ENCODE measurements at regions not wholly inside any gene's neighbourhood (a gene's known extent, or its start where the extent isn't known, plus 50 kb on each side); places are given as distances from the start of the nearest gene placed in this dataset.

DNA sequence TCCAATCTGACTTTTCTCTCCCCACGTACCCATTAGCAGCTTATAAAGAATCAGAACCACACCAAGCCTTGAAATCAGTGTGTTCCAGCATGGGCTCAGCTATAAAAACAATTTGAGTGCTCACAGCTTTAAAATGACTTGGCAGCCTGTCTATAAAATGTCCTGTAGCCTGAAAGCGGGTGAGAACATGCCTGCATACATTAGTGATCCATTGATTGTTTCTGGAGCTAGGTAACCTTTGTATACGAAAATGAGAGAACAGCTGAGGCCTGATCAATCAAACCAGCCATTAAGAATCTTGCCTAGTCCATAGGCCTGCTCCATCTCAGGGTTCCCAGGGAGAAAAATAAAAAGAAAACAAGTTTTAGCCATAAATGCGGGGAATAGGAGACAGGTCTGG lies 245.8 kb upstream of the SULF2 start:
- TF ChIP-seq POLR2AphosphoS5 (IDR thresholded peaks at IDR 0.05; ENCODE audit: low read depth) (no peak), GABPA (IDR thresholded peaks at IDR 0.05; ENCODE audit: low read depth) (no peak), SPI1 (IDR thresholded peaks at IDR 0.05; ENCODE audit: borderline replicate concordance, low read depth) (no peak)
- TF ChIP-seq, protein P1, sequence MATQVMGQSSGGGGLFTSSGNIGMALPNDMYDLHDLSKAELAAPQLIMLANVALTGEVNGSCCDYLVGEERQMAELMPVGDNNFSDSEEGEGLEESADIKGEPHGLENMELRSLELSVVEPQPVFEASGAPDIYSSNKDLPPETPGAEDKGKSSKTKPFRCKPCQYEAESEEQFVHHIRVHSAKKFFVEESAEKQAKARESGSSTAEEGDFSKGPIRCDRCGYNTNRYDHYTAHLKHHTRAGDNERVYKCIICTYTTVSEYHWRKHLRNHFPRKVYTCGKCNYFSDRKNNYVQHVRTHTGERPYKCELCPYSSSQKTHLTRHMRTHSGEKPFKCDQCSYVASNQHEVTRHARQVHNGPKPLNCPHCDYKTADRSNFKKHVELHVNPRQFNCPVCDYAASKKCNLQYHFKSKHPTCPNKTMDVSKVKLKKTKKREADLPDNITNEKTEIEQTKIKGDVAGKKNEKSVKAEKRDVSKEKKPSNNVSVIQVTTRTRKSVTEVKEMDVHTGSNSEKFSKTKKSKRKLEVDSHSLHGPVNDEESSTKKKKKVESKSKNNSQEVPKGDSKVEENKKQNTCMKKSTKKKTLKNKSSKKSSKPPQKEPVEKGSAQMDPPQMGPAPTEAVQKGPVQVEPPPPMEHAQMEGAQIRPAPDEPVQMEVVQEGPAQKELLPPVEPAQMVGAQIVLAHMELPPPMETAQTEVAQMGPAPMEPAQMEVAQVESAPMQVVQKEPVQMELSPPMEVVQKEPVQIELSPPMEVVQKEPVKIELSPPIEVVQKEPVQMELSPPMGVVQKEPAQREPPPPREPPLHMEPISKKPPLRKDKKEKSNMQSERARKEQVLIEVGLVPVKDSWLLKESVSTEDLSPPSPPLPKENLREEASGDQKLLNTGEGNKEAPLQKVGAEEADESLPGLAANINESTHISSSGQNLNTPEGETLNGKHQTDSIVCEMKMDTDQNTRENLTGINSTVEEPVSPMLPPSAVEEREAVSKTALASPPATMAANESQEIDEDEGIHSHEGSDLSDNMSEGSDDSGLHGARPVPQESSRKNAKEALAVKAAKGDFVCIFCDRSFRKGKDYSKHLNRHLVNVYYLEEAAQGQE (IDR thresholded peaks at IDR 0.05; ENCODE audit: insufficient replicate concordance, low read depth), result no peak
- TF ChIP-seq, protein P2, sequence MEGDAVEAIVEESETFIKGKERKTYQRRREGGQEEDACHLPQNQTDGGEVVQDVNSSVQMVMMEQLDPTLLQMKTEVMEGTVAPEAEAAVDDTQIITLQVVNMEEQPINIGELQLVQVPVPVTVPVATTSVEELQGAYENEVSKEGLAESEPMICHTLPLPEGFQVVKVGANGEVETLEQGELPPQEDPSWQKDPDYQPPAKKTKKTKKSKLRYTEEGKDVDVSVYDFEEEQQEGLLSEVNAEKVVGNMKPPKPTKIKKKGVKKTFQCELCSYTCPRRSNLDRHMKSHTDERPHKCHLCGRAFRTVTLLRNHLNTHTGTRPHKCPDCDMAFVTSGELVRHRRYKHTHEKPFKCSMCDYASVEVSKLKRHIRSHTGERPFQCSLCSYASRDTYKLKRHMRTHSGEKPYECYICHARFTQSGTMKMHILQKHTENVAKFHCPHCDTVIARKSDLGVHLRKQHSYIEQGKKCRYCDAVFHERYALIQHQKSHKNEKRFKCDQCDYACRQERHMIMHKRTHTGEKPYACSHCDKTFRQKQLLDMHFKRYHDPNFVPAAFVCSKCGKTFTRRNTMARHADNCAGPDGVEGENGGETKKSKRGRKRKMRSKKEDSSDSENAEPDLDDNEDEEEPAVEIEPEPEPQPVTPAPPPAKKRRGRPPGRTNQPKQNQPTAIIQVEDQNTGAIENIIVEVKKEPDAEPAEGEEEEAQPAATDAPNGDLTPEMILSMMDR (IDR thresholded peaks at IDR 0.05; ENCODE audit: insufficient read depth, low read length), result no peak
- DNase-seq (ENCODE audit: low read depth in 1 of 2, low spot score in 1 of 2), result no peak
- H3K4me3 ChIP-seq (replicated peaks; ENCODE audit: insufficient read depth, low read length), result no peak overlapping the region
- H3K27ac ChIP-seq (replicated peaks), result no peak overlapping the region
- H3K27me3 ChIP-seq (ENCODE audit: insufficient read depth, poor library complexity, severe bottlenecking), result no peaks in the 10 kb centered on the region

DNA sequence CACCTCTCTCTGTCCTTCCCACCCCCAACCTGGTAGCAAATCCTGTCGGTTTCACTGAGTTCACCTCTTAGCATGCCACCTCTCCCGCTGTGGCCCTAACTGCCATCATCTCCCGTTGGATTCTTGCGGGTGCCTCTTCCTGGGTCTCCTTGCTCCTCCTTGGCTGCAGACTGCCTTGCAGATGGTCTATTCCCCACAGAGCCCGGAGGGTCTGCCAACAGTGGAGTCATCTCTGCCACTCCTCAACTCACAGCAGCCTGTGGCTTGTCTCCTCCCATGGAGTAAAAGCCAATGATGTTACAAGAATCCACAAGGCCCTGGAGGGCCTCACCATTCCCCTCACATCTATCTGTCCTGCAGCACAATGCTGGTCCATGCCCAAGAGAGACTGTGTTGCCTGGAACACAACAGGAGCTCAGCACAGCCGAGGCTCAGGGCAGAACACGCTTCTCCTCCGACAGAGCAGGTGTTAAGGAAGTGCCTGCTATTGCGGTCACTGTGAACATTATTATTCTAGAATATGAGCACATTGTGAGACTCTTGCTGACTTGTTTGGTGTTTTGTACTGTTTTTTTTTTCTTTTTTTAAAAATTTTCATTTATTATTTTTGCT lies 241.8 kb upstream of the SULF2 start:
- TF ChIP-seq GABPA (IDR thresholded peaks at IDR 0.05; ENCODE audit: low read depth) (no peak), SPI1 (IDR thresholded peaks at IDR 0.05; ENCODE audit: borderline replicate concordance, low read depth) (no peak), POLR2AphosphoS5 (IDR thresholded peaks at IDR 0.05; ENCODE audit: low read depth) (no peak)
- TF ChIP-seq, protein P1 (IDR thresholded peaks at IDR 0.05; ENCODE audit: insufficient replicate concordance, low read depth), result no peak
- TF ChIP-seq, protein P2 (IDR thresholded peaks at IDR 0.05; ENCODE audit: insufficient read depth, low read length), result no peak

DNA sequence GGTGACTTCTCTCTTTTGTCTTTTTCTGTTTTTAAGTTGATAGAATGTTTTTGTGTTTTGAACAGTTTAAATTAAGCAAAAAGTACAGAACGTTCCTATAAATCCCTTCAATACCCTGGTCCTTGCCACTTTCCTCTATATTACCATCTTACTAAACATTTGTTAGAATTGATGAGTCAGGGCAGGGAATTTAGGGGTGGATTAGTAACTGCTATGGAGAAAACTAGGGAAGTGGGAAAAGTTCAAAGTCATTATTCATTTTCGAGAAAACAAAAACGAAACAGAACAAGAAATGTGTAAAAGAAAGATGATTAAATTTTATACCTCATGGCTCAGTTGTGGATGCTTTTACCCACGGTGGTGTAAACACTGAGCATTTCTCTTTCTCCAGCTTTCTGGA lies 240.4 kb upstream of the SULF2 start:
- Histone ChIP-seq H3K27me3 (ENCODE audit: insufficient read depth, poor library complexity, severe bottlenecking) (no peaks in the 10 kb centered on the region), H3K4me3 (replicated peaks; ENCODE audit: insufficient read depth, low read length) (no peak overlapping the region), H3K27ac (replicated peaks) (no peak overlapping the region)
- no peak for DNase-seq (ENCODE audit: low read depth in 1 of 2, low spot score in 1 of 2)
- TF ChIP-seq, protein P1 (IDR thresholded peaks at IDR 0.05; ENCODE audit: insufficient replicate concordance, low read depth), result no peak
- TF ChIP-seq SPI1 (IDR thresholded peaks at IDR 0.05; ENCODE audit: borderline replicate concordance, low read depth) (no peak), GABPA (IDR thresholded peaks at IDR 0.05; ENCODE audit: low read depth) (no peak), POLR2AphosphoS5 (IDR thresholded peaks at IDR 0.05; ENCODE audit: low read depth) (no peak)
- TF ChIP-seq, protein P2 (IDR thresholded peaks at IDR 0.05; ENCODE audit: insufficient read depth, low read length), result no peak

More for the DNA sequence above, 241.8 kb upstream of the SULF2 start:
- no peak overlapping the region for H3K27ac ChIP-seq (replicated peaks)
- H3K4me3 ChIP-seq (replicated peaks; ENCODE audit: insufficient read depth, low read length), result no peak overlapping the region
- no peaks in the 10 kb centered on the region for H3K27me3 ChIP-seq (ENCODE audit: insufficient read depth, poor library complexity, severe bottlenecking)
- DNase-seq (ENCODE audit: low read depth in 1 of 2, low spot score in 1 of 2), result no peak
